HG03159 (cell line): ENCODE measurements at regions not wholly inside any gene's neighbourhood (a gene's known extent, or its start where the extent isn't known, plus 50 kb on each side); places are given as distances from the start of the nearest gene placed in this dataset.

Source experiments
- ATAC-seq: cut with Tn5 transposase; IDR thresholded peaks from one replicate; pipeline ENCODE4 v1.9.1; 2021; ENCODE audit warnings: mild to moderate bottlenecking, moderate library complexity; ENCODE audit not compliant: unreplicated experiment

DNA sequence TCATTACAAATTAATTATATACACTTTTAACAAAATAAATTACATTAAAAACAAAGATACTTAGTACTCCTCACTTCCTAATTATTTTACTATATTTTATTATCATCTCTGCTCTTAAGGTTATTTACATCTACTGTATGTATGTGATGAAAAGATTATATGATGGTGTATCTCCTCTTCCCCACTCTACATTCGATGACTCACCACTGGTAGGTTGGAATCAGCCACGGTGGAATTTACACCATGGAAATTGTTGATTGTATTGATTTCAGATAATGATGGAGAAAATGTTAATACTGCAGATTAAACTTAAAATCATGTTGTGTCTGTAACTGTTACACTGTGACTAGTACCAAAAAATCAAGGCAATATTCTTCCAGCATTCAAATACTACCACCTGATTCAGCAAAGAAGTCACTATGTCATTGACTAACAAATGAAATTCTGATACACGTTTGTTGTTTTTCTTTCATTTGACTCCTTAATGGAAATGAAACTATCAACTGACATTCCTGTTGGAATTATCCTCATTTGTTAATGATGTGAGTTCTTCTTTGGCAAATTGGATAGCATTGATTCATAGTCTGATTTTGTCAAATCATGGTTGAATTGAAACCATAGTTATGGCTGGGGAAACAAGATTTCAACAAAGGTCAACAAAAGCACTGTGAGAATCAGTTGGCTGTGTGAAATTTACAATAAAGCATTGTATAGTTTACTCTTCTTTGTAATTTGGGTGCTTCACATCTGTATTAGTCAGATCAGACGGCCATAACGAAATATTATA, 69.0 kb upstream of the NLK start:
- no peak for ATAC-seq

DNA sequence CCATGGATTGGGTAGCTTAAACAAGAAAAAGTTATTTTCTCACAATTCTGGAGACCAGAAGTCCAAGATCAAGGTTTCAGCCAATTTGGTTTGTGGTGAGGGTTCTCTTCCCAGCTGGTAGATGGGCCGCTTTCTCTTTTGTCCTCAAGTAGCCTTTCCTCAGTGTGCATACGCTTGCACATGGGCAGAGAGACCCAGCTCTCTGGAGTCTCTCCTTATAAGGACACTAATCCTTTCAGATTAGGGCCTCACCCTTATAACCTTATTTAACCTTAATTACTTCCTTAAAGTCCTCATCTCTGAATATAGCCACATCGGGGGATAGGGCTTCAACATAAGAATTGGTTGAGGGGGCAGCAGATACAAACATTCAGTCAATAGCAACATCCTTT, 68.4 kb upstream of the NLK start:
- ATAC-seq: no peak

DNA sequence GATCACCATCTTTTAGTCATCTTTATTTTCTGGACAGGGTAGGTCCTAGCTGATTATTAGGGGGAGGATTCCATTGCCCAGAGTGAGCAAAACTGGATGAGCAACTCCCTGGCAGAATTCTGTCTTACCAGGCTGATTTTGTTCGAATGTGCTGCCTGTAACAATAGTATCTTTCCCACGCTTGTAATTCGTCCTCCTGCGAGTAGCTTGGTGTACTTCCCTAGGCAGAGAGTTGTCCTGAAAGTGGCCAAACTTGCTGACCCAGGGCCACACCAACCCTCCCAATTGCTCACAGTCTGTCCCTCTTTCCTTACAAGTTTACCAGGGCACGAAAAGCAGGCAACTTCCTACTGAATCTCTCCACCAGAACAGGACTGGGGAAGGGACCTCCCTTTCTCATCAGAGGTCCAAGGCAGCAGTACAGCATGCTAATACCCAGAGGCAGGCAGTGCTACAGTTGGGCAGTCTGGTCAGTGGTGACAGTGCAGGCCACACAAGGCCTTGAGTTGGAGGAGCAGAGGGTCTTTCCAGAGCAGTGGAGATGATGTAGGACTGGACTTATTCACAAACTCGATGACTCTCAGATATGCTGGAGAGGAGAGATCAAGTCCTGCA, 67.8 kb upstream of the NLK start:
- ATAC-seq: no peak

DNA sequence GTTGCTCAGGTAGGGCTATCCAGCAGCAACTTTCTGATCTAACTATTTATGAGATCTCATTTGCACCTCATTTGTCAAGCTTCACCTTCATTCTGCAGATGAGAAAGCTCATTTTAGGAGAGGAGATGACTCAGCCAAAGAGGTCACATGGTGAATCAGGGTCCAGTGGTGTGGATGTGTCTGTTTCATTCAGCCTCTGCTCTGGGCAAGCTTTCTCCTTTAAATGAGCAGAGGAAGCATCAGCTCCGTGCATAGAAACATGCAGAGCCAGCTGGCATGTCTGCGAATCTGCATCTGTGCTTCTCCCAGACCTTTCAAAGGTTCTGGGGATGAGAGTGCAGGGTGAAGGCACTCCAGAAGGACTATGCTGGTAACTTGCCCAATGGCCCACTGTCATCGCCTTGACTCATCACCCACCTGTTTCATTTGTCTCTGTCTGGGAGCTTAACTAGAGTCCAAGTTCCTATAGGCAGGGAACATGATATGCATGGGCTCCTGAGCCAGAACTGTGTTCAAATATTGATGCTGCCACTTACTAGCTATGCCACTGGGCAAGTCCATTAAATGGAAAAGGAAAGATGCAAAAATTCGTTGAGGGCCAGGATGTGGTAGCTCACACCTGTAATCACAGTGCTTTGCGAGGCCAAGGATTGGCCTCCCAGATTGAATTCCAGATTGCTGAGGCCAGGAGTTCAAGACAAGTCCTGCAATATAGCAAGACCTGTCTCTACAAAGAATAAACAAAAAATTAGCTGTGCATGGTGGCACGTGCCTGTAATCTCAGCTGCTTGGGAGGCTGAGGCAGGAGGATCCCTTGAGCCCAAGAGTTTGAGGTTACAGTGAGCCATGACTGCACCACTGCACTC, 67.1 kb upstream of the NLK start:
- no peak for ATAC-seq

DNA sequence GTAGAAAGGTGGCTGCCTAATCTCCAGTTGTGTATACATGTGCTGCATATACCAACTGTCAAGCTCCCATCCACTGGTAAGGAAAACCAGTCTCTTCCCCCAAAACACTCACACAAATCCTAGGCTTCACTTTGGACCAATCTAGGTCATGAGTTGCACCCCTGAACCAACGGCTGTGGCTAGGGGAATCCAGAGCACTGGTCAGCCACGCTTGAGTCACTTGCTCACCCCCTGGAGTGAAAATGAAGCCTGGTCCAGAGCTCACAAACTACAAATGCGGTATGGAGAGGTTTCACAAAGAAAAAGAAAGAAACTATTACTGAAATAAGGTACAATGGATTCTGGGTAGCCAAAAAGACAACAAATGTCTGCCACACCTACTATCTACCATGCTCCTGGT, 66.1 kb upstream of the NLK start:
- ATAC-seq: no peak

DNA sequence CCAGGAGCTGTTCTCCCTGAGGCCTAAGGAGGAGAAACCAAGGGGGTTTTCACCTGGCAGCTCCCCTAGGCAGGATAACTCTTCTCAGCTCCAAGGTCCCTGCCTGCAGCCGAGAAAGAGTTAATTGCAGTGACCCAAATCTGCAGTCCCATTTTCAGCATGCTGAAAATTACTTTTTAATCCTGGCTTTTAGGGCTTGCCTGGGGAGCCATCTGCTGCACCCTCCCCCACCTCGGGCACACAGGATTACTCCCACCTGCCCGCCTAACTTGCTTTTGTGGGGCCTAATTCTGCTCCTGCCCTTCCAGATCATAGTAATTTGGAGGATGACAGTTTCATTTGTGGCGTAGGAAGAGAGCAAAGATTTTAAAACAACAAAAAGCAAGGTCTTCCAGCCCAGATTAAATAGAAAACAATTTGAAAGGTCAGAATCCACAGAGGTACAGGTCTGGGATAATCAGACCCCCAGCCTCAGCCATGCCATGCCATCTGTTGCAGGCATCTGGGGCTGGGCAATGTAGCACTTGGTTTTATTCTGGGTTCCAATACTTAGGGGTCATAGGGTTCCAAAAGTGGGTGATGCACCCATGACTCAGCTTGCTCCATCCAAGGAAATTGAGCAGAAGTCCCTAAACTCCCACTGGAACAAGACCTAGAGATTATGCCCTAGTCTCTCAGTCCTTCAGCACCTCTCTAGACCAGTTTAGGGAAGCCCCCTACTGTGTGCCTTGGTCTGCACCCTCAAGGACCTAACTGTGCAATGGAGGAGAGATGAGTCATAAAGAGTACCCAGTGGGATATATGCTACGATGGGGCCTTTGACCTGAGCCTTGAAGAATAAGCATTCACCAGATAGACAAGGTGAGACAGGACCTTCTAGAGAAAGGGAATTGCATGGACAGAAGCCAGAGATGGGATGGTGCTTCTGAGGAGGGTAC, 64.5 kb upstream of the NLK start:
- no peak for ATAC-seq

DNA sequence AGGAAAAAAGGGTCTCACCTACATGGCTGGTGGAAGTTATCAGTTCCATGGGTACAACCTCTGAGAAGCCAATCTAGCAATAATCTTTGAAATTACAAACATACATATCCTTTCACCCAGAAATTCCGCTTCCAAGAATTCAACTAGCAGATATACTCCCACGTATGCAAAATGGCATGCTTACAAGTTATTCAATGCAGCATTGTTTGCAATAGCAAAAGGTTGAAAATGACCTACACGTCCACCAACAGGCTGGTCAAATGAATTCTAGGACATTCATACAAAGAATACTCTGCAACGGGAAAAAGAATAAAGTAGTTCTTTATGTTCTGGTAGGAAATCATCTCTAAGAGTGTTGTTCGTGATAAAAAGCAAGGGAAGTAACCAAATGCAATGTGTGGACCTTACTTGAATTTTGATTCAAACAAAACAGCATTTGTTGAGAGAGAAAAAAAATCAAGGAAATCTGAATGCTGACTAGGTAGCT, 63.7 kb upstream of the NLK start:
- no peak for ATAC-seq

DNA sequence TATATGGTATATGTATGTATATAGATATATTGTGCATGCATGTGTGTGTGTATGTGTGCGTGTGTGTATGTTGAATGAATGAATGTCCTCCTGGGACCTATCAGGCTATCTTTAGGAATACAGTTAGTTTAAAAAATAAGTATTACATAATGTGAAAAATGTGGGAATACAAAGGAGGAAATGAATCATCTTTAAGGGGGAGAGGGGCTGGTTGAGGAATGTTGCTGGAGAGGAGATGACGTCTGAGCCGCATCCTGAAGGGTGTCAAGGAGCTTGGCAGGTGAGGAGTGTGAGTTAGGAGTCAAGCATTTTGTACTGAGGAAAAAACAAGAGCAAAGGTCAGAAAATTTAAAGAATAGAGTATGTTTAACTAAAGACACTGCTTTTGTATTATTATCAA, 62.4 kb upstream of the NLK start:
- no peak for ATAC-seq

DNA sequence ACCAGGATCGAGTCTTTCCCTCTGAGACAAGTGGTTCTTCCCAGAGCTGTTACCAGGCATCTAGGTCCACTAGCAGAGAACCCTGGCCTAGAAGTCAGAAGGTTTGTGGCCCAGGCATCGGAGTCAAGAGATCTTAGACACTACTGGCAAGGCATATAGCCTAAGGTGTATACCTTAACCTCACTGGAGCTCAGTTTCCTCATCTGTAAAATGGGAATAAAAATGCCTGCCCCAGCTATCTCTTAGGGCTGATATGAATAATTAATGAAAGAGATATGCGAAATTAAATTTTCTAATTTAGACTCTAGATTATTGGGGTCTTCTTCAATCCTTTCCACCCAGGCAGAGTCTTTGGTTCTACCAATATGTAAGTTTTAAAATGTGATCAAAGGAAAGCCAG, 60.5 kb upstream of the NLK start:
- no peak for ATAC-seq

DNA sequence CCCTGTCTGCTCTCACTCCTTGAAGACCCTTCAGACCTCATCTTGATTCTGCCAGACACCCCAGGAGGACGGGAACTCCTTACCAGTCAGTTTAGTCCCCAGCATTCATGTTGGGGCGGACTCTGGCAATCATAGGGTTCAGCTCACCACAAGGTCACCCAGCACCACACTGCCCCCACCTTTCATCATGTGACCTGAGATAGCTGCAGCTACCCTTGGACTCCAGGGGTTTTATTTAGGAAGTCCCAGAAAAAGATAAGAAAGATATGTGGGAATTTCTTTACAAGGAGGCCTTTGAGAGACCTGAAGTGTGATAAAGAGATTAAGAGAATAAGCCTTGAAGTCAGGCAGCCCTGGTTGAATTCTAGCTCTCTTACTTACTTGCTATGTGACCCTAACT, 59.8 kb upstream of the NLK start:
- no peak for ATAC-seq

DNA sequence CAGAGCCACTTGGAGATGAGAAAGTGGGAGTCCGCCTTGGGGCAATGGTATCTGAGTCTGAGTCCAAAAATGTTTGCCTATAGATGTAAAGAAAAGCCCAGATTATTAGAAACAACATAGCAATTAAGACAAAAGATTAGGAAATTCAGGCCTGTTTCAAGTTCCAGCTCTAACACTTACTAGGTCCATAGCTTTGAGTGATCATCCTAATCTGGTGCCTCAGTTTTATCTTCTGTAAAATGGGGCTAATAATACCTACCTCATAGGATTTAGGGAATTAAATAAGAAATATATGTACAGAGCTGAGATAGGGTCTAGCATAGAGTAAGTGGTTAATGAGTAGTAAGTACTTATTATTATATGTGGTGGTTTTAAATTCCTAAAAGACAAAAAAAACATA, 58.6 kb upstream of the NLK start:
- no peak for ATAC-seq

DNA sequence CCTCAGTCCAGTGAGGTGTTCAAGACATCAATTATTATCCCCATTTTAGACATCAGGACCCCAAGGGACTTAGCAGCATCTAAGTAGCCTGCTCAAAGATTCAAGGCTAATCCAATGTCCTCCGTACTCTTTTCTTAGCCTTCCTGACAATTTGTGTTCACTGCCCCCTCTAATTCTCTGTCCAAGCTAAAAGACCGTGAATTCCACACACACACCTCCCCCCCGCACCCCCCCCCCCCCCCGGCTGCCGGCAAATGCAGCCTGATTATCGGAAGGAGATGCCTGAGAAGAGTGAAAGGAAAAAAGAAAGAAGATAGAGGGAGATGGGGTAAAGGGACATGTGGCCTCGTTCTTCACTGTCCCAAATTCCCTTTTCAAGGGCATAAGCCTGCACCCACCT, 58.1 kb upstream of the NLK start:
- ATAC-seq: no peak

DNA sequence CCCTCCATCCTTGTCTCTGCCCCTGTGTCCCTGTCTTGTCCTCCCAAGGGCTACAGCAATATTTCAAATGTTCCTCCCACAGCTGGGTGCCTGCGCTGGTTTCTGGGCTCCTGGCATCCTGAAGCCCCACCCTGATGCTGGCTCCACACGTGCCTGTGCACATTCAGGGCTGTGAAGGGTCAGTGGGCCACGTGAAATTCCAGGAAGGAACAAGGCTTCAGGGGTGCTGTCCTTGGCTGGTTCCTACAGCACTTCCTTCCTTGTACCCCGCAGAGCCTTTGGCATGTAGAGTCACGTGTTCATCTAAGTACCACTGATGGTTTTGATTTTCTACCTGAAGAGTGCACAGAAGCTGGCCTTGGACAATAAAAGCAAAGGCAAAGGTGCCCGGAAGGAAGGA, 57.7 kb upstream of the NLK start:
- no peak for ATAC-seq

DNA sequence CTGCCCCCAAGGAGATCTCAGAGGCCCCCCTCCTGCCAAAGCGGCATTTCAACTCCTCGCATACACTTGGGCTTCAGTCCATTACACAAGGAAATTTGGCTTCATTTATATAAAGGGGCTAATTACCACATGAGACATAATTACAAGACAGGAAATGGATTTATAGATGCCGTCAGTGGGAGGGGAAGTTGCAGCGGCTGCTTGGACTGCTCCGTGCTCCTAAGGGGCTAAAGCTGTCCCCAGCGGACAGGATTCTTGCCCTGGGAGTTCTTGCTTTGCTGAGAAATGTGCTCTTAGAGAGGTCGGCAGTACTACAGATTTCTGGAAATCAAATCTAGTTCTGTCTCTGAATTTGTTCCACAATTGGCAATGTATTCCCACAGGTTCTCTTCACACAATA, 57.2 kb upstream of the NLK start:
- ATAC-seq: no peak

DNA sequence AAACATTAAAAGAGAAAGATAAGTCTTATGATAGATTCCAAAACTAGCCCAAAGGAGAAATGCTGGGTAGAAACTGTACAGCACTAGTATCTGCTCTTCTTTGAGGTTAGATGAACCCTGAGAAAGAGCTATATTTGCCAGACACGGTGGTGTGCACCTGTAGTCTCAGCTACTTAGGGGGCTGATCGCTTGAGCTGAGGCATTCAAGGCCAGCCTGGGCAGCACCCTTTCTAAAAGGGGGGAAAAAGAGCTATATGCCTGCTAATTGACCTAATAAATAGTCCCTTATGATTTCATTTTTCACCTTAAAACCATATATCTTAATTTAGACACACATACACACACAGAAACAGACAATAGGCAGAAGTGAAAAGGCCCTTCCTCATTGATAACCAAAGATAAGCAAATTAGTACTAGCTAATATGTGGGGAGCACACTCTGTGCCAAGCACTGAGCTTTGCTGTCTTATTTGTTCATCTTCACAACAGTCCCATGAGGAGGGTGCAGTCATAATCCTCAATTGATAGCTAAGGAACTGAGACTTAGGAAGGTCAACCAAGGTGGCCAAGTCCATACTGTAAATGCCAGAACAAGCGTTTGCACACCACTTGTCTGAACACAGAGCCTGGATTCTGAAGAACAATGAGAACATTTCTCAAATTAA, 56.6 kb upstream of the NLK start:
- ATAC-seq: peak; percentile 45

DNA sequence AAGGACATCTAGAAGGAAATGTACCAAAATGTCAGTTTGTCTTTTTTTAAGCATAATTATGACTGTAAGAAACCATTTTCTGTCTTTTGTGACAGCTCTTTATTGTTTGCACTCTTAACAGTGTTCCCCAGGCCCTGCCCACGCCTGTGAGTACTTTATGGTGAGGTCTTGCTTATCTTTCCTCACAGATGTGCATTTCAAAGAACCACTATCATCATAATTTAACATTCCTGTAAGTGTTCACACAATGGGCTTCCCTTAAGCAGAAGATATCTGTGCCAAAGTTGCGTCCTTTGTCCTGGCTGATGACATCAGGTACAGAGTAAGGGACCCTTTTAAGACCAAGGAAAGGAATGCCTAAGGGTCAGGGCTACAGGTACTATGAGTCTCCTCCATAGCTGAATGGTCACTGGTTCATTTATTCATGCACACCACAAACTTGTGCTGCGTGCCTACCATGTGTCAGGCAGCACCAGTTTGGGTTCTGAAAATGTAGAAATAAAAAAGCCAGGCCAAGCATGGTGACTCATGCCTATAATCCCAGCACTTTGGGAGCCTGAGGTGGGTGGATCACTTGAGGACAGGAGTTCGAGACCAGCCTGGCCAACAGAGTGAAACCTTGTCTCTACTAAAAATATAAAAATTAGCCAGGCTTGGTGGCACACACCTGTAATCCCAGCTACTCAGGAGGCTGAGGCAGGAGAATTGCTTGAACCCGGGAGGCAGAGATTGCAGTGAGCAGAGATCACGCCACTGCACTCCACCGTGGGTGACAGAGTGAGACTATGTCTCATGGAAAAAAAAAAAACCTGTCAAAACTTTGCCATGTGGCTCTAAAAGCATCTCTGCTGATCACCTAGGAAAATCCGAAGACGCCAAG, 55.4 kb upstream of the NLK start:
- no peak for ATAC-seq

DNA sequence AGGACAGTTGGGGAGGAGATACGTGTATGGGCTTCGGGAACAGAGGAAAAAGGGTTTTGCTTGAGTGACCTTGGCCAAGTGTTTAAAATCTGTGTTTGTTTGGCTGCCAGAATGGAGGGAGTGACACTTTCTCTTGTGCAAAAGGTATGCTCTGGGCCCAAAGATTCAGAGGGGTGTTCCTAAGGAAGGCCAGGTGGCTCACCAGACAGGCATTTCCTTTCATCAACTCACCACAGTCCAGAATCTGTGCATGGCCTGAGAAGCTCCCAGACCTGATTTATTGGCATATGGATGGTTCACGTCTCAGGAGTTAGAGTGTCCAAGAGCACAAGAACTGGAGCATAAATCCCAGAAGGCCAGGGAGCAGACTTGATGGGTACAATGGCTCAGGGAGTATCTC, 53.4 kb upstream of the NLK start:
- ATAC-seq: no peak

DNA sequence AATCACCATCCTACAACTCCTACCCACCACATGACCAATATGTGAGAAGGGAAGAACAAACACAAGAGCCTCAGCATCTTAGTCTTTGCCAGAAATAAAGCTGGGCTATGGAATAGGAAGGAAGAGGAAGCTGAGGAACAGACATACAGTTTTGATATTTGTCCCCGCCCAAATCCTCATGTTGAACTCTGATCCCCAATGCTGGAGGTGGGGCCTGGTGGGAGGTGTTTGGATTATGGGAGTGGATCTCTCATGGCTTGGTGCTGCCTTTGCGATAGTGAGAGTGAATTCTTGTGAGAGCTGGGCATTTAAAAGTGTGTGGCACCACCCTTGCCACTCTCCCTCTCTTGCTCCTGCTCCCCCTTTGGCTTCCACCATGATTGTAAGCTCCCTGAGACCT, 52.4 kb upstream of the NLK start:
- no peak for ATAC-seq

DNA sequence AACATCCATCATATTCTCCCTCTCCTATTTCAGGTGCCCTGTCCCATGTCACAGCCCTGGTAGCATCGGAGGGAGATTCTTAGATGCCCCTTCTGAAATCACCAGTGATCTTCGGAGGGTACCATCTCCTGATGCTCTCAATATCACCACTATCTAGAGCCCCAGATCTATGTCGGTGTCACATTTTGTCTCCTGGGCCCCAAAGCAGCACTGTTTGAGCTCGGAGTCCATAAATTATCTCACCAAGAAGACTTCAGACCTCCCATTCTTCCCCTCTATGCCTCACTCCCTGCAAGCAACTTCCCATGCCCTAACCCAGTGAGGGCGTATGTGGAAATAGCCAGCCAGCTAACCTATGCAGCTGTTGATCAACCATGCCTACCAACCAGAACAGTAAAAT, 51.5 kb upstream of the NLK start:
- no peak for ATAC-seq
